GM21786 (cell line): ENCODE measurements at regions not wholly inside any gene's neighbourhood (a gene's known extent, or its start where the extent isn't known, plus 50 kb on each side); places are given as distances from the start of the nearest gene placed in this dataset.
A peak's percentile ranks its signal among the peaks of the same experiment; 100 is the strongest.
"Not testable (repeated sequence)": the region's sequence is repeated elsewhere in the genome, so short reads cannot be mapped to it uniquely, and the experiment has no call there.

Source experiments
- ATAC-seq: cut with Tn5 transposase; IDR thresholded peaks from one replicate; pipeline ENCODE4 v1.9.1; 2021; ENCODE audit not compliant: unreplicated experiment

DNA sequence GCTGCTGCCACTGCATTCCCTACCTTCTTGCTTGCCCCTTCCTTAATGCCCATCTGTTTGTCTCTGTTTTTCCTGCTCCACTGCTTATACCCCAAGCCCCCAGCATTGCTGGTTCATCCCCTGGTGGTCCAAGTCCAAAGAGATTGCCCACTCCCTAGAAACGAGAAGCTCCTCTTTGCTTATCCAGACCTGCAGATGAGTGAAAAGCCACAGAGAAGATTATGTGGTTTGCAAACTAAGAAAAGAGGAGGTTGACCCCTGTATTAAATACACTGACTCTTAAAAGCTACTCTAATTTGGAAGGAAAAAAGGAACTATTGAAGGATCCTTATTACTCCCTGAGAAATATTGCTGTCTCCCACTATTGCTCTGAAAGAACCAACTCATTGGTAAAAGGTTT is 146.8 kb upstream of the RAB4A start:
- no peak for ATAC-seq

DNA sequence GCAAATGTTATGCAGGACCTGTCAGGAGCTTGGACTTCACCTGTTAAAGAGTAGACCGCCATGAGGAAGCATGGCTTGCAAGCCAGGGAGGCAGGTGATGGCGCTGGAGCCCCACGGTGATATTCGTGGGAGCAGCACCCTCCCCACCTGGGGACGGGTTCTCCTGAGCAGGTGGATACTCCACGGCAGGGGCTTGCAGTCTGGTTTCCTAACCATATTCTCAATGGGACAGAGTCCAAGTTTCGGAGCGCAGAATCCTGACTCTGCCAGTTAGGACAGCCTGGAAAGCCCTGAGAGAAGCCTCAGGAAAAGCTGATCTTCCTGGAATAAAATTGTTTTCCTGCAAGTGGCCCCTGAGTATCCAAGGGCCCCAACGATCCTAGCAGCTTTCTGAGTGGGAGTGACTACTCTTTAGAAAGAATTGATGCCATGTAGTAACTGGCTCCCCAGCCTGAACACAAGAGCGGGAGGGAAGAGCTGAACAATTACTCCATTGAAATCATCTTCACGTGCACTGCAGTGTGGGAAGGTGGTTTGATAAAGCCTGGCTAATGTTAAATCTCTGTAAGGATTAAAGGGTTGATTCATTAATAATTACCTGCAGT is 146.3 kb upstream of the RAB4A start:
- ATAC-seq: no peak

DNA sequence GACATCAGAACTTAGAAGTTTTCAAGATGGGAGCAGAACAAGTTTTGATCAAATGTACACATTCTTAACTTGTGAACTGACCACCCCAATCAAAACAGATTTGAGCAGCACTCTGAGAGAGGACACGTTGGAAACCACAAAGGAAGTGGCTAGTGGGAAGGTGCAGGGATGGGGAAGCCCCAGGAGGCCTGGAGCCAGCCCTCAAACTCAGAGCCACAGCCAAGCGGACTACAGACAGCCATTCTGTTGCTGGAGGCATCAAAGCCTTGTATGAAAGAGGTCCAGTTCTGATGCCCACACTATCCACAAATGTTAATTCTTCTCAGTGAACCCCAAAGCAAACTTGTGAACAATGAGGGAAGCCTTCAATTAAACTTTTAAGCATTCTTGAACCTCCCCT is 143.6 kb upstream of the RAB4A start:
- ATAC-seq: no peak

DNA sequence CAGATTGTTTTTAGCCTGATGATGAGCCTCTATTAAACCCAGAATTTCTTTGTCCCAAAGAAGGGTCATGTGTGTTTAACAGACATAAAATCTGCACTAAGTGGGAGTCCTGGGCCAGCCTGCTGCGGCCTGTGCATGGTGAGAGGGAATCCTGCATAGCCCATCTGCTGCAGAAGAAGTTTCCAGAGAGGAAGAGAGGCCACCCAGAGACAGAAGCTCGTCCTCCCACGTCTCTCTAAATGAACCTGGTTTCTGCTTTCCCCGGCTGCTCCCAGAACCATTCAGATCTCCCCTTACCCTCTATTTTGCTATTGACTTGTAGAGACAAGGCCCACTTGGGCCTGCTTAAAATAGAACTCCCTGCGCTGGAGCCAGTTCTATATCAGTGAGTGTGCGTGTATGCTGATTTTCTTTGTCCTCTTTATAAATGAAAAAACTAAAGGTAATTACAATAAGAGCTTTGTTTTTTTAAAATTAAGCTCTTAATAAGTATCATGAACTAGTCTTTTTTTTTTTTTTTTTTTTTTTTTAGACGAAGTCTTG is 142.8 kb upstream of the RAB4A start:
- no peak for ATAC-seq

DNA sequence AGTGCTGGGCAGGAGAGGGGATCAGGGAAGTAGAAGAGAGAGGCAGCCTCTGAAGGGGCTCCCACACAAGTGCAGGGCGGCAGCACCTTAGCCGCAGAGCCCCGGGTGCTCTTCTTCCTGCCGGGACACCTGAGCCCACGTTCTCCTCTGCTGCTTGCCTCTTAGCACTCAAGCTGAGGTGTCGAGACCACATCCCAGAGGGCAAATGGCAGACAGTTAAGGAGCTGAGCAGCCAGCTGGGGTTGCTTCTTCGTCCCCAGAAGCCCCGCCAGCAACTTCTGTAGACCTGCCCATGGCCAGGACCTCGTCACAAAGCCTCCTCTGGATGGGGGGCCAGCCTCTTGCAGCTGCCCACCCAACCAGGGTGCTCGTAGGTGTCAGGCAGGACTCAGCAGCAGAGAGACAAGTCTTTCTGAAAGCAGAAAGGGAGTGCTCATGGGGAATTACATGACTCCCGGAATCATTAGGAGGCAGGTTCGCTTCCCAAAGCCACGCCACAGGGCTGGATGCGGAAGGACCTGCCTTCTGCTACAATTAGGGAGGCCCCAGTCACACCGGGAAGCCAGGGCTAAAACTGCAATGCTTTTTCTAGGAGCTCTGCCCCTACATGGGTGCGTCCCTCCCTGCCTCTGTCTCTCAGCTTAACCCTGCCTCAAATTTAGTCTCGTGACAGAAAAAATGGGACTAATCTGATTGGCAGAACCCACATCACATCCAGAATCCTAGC is 141.4 kb upstream of the RAB4A start:
- ATAC-seq: no peak

DNA sequence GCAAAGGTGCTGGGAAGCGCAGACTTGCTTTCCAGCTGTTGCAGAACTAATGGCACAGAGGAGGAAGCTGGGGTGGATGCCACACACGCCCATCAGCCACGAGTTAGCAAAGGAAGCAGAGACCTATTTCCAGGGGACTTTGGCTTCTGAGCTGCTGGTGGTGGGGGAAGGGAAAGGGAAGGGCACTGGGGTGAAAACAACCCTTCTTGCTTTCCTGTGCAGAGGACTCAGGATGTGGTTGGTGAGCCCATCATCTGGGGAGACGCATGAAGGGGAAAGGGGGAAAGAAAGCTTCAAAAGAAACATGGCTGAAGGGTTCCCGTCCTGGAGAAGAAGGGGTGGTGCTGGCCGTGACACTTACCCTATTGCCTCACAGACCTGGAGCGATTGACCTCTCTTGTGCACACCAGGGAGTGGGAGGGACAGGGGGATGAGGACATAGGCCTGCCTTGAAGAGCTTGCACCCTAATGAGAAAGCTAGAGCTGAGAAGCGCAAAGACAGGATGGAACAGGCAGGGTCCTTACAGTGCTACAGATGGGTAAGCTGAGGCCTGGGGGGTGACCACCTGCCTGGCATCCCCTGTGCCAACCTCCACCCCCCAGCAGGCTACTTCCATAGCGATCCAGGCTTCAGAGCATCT is 140.8 kb upstream of the RAB4A start:
- no peak for ATAC-seq

DNA sequence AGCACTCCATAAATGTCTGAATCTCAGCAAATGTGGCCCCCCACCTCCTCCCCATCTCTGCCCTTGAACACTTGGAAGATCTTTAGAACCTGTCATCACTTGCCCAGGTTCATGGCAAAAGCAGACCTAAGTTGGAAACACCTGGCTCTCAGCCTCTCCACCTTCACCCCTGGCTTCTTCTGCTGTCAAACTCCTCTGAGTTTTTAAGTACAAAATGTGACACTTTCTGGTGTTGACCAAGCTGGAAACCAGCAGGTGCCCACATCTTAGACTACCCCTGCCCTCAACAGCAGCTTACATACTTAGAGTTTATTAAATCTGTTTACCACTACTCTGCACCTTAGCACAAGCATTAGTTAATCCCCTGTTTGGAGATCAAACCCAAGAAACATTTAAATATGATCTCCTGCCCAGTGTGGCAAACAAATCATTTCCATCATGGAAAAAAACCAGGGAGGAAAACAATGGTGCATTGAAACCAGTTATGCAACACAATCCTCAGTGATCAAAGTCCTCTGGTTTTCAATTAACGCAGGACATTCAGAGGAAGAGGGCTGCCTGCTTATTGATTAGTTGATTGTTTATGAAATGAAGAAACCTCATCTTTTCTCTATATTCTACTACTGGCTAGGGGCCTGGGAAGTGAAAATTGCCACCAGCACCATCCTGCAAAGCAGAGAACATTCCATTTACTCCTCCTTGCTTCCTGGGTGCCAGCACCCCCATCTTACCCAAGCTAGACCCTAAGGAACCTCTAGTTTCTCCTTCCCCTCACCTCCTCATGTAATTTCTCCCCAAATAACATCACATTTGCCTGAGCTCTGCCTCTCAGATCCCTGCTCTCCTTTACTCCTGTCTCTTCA is 139.4 kb upstream of the RAB4A start:
- ATAC-seq: no peak

DNA sequence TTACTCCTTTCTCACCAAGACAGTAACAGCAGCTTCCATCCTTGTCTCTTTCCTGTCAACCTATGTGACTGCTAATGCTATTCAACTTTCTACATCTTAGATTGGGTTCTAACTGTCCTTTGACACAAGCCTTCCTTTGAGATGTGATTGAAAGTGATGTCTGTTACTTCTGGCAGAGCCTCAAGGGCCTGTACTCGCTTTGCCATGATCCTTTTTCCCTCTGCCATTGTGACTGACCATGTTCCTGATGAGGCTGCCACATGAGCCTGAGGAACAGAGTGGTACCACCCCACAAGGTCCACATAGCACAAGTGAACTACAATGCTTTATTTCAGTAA is 138.8 kb upstream of the RAB4A start:
- ATAC-seq: no peak

DNA sequence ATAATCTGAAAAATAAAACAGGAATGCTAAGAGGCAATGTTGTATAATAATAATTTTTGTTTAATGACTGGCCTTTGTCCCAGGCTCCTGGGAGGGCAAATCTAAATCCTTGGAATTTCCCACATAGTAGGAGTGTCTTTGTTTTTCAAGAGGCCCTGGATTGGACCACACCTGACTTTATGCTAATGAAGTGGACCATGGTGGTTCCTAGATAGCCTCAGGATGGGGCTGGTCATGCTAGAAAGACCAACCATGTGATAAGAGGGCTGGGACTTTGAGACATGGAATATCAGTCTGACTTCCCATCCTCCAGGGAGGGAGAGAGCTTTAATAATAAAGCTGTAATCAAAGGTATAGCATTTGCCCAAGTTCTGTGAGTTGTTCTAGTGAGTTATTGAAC is 138.2 kb upstream of the RAB4A start:
- ATAC-seq: no peak

DNA sequence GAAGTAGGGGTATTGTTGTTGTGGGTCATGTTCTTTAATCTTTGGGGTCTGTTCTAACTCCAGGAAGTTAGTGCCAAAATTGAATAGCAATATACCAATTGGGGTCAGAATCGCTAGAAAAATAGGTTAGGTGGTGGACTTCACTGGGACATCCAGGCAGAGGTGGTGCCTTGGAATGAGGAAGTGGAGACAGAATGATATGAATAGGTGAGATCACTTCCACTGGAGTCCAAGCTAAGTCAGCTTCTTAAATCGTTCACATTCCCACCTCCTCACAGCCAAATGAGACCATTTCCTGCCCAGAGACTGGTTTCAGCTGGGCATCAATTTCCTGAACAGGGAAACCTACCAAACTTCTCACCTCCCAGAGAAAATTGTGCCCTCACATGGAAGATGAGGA is 137.8 kb upstream of the RAB4A start:
- no peak for ATAC-seq

DNA sequence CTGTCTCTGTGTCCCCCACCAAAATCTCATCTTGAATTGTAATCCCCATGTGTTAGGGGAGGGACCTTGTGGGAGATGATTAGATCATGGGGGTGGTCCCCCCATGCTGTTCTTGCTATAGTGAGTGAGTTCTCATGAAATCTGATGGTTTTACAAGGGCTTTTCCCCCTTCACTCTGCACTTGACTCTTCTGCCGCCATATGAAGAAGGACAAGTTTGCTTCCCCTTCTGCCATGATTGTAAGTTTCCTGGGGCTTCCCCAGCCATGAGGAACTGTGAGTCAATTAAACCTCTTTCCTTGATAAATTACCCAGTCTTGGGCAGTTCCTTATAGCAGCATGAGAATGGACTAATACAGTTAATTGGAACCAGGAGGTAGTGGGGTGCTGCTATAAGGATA is 137.1 kb upstream of the RAB4A start:
- no peak for ATAC-seq

DNA sequence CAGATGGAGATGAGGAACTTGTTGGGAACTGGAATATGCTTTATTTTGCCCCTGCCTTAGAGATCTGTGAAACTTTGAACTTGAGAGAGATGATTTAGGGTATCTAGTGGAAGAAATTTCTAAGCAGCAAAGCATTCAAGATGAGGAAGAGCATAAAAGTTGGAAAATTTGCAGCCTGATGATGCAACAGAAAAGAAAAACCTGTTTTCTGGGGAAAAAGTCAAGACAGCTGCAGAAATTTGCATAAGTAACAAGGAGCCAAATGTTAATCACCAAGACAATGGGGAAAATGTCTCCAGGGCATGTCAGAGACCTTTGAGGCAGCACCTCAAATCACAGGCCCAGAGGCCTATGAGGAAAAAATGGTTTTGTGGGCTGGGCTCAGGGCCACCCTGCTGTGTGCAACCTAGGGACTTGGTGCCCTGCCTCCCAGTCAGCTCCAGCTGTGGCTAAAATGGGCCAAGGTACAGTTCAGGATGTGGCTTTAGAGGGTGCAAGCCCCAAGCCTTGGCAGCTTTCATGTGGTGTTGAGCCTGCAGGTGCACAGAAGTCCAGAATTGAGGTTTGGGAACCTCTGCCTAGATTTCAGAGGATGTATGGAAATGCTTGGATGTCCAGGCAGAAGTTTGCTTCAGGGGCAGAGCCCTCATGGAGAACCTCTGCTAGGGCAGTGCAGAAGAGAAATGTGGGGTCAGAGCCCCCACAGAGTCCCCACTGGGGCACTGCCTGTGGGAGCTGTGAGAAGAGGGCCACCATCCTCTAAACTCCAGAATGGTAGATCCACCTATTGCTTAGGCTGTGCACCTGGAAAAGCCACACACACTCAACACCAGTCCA is 136.3 kb upstream of the RAB4A start:
- ATAC-seq: not testable (repeated sequence)

DNA sequence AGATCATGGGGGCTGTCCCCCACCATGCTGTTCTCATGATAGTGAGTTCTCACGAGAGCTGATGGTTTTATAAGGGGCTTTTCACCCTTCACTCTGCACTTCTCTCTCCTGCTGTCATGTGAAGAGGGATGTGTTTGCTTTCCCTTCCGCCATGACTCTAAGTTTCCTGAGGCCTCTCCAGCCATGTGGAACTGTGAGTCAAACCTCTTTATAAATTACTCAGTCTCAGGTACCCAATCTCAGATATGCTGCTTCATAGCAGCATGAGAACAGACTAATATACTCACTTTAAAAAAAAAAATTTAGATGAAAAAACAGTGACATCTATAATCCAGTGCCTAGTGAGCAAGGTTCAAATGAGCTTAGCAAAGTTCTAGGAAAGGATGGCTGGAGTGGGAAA is 135.1 kb upstream of the RAB4A start:
- no peak for ATAC-seq

DNA sequence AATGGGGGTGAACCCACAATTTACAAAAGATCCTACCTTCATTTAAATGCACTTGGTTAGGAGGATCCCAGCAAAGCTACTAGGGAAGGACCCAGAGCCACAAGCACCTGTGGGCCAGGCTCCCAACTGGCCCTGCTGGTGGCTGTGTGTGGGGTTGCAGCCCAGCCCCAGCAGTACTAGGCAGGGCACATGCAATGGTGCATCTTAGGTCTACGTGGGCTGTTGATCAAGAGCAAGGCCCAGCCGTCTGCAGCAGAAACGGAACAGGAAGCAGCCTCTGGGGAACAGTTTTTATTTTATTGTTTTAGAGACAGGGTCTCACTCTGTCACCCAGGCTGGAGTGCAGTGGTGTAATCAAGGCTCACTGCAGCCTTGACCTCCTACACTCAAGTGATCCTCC is 134.1 kb upstream of the RAB4A start:
- ATAC-seq: no peak

DNA sequence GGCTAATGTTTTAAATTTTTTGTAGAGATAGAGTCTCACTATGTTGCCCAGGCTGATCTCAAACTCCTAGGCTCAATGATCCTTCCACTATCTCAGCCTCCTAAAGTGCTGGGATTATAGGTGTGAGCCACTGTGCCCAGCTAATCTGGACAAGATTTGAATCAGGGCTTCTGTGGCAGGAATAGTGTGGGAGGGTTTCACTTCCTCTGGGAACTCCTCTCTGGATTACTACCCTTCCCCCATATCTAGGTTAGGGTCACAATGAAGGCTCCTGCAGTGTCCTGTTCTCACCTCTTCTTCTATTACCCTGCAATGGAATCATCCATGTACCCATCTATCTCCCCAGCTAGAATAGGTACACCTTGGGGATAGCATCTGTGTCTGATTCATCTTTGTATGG is 133.6 kb upstream of the RAB4A start:
- no peak for ATAC-seq

DNA sequence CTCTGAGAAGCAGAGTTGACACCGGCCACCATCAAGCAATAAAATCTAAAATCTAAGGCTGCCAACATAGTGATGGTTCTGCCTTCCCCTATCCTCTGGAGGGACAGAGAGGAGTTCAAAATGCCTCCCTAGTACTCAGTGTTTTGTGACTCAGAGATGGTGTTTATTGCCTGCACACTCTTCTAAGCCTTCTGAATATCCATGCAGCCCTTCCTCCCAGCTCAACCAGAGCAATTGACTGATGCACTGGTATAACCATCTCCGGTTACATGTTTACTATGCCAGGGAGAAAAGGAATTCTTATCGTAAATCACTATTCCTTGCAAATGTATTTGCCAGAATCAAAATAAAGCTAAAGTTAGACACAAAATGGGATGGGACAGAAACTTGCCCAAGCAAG is 132.9 kb upstream of the RAB4A start:
- no peak for ATAC-seq

DNA sequence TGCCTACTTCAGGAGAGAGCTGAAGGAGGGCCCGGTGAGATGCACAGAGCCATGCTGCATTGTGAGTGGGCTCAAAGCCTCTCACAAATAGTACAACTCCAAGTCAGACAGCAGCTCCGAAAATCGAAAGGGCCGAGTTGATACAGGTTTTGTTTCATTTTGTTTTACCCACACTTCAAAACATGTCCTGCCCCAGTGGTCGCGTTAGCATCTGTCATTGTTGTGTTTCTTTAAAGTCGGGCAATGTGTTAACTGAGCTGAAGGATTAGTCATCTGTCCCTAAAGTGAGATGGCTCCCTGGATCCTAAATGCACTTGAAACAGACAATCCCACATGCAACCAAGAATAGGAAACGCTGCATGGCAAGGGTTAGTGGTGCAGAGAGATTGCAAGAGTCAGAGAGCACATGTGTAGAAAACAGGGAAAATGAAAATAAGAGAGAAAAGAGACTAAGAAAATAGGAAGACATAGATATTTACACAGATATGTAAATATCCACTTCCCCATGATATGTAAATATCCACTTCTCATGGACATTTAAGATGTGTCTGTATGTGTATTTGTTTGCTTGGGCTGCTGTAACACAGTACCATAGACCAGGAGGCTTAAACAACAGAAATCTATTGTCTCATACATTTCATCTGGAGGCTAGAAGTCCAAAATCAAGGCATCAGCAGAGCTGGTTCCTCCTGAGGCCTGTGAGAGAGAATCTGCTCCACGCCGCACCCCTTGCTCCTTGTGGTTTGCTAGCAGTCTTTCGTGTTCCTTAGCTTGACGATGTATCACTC is 131.4 kb upstream of the RAB4A start:
- ATAC-seq: peak; percentile 62

DNA sequence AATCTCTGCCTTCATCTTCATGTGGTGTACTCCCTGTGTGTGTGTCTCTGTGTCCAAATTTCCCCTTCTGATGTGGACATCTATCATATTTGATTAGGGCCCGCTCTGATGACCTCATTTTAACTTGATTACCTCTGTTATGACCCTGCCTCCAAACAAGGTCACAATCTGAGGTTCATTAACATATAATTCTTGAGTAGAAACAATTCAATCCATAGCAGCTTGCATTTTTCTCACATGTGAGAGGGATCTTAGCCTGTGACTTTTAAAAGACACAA is 130.9 kb upstream of the RAB4A start:
- ATAC-seq: no peak

DNA sequence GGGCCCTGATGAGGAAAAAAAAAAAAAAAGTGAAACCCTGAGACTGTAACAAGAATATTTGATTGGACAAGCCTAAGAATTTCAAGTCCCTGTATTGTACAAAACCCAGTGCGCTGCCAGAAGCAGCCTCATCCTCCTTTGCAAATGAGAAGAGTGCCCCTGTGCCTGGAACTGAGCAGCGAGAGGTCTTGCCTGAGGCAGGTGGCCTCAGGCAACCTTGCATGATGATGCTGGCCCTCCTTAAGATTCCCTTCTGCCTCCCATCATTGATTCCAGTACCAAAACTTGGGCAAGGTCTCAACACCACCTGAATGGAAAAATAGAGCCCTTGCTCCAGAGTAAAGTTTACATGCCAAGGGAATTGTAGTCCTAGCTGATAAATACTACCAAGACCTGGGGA is 129.6 kb upstream of the RAB4A start:
- ATAC-seq: no peak
